GM18499 (cell line): ENCODE measurements at regions not wholly inside any gene's neighbourhood (a gene's known extent, or its start where the extent isn't known, plus 50 kb on each side); places are given as distances from the start of the nearest gene placed in this dataset.
"Not testable (repeated sequence)": the region's sequence is repeated elsewhere in the genome, so short reads cannot be mapped to it uniquely, and the experiment has no call there.

Source experiments
- ATAC-seq: cut with Tn5 transposase; IDR thresholded peaks from one replicate; pipeline ENCODE4 v1.9.1; 2021; ENCODE audit warnings: moderate number of reproducible peaks; ENCODE audit not compliant: insufficient read depth, unreplicated experiment

GRCh38 chr5:164152539-164152938, 647.1 kb downstream of the MAT2B start:
- ATAC-seq = not testable (repeated sequence)

- no peak for ATAC-seq
Measured at GRCh38 chr5:164153469-164154172, 648.2 kb downstream of the MAT2B start.

- no peak for ATAC-seq
Measured at GRCh38 chr5:164170814-164171213, 665.4 kb downstream of the MAT2B start.

- no peak for ATAC-seq
Measured at GRCh38 chr5:164175083-164175482, 669.7 kb downstream of the MAT2B start.

GRCh38 chr5:164179406-164179805, 674.0 kb downstream of the MAT2B start:
- ATAC-seq = no peak

- no peak for ATAC-seq
Measured at GRCh38 chr5:164181604-164182003, 676.2 kb downstream of the MAT2B start.

- no peak for ATAC-seq
Measured at GRCh38 chr5:164184158-164184557, 678.7 kb downstream of the MAT2B start.

- no peak for ATAC-seq
Measured at GRCh38 chr5:164185000-164185399, 679.6 kb downstream of the MAT2B start.

GRCh38 chr5:164186550-164186949, 681.1 kb downstream of the MAT2B start:
- ATAC-seq = no peak

- ATAC-seq = no peak
Measured at GRCh38 chr5:164187785-164188184, 682.4 kb downstream of the MAT2B start.

- no peak for ATAC-seq
Measured at GRCh38 chr5:164188733-164189148, 683.3 kb downstream of the MAT2B start.

- no peak for ATAC-seq
Measured at GRCh38 chr5:164191240-164191639, 685.8 kb downstream of the MAT2B start.

- no peak for ATAC-seq
Measured at GRCh38 chr5:164202338-164202737, 696.9 kb downstream of the MAT2B start.

- no peak for ATAC-seq
Measured at GRCh38 chr5:164203581-164204225, 698.3 kb downstream of the MAT2B start.

GRCh38 chr5:164204338-164204946, 699.0 kb downstream of the MAT2B start:
- no peak for ATAC-seq

- no peak for ATAC-seq
Measured at GRCh38 chr5:164206196-164206595, 700.8 kb downstream of the MAT2B start.

GRCh38 chr5:164207646-164208045, 702.2 kb downstream of the MAT2B start:
- no peak for ATAC-seq

- ATAC-seq = no peak
Measured at GRCh38 chr5:164210491-164210890, 705.1 kb downstream of the MAT2B start.

GRCh38 chr5:164214698-164215097, 709.3 kb downstream of the MAT2B start:
- no peak for ATAC-seq

GRCh38 chr5:164217464-164217863, 712.0 kb downstream of the MAT2B start:
- no peak for ATAC-seq

GRCh38 chr5:164220522-164220921, 715.1 kb downstream of the MAT2B start:
- ATAC-seq = no peak

GRCh38 chr5:164224236-164224635, 718.8 kb downstream of the MAT2B start:
- ATAC-seq = no peak
